Activated naive CD8-positive, alpha-beta T cell treated with anti-CD3 and anti-CD28 coated beads, Interleukin-2, amount 50 U/mL, for 24 hours (primary cell): ENCODE measurements at regions not wholly inside any gene's neighbourhood (a gene's known extent, or its start where the extent isn't known, plus 50 kb on each side); places are given as distances from the start of the nearest gene placed in this dataset.

ENCODE experiments used
- ATAC-seq: fragments of 150-1000 bp; cut with Tn5 transposase; one replicate; pipeline ENCODE4 v1.10.0; 2021
- DNase-seq: peaks from one replicate; pipeline ENCODE4 v3.0.0; 2021
- H3K27ac Mint-ChIP-seq: one replicate; pipeline ENCODE4 v1.8.0; 2021; ENCODE audit warnings: mild to moderate bottlenecking, mixed read lengths
- H3K27me3 Mint-ChIP-seq: one replicate; pipeline ENCODE4 v1.8.0; 2021; ENCODE audit warnings: mixed read lengths
- H3K36me3 Mint-ChIP-seq: one replicate; pipeline ENCODE4 v1.8.0; 2021; ENCODE audit warnings: low read depth, mixed read lengths
- H3K4me1 Mint-ChIP-seq: one replicate; pipeline ENCODE4 v1.8.0; 2021; ENCODE audit warnings: mixed read lengths
- H3K4me3 Mint-ChIP-seq: one replicate; pipeline ENCODE4 v1.8.0; 2021; ENCODE audit warnings: mild to moderate bottlenecking, moderate library complexity, mixed read lengths
- H3K9me3 Mint-ChIP-seq: one replicate; pipeline ENCODE4 v1.8.0; 2021; ENCODE audit warnings: mixed read lengths

DNA sequence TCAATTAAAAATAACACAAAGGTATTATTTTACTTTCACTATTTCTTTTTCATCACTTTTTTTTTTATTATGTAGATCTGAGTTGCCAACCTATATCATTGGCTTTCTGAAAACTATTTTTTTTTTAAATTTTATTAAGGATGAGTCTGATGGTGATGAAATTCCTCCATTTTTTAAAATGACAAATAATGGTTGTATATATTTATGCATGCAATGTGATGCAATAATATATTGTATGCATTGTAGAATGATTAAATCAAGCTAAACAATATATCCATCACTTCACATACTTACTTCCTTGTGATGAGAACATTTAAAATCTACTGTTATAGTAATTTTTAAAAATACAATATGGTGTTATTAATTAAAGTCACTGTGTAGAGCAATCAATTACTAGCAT lies 1081.6 kb downstream of the CNTNAP5 start:
- ATAC-seq: no peak

DNA sequence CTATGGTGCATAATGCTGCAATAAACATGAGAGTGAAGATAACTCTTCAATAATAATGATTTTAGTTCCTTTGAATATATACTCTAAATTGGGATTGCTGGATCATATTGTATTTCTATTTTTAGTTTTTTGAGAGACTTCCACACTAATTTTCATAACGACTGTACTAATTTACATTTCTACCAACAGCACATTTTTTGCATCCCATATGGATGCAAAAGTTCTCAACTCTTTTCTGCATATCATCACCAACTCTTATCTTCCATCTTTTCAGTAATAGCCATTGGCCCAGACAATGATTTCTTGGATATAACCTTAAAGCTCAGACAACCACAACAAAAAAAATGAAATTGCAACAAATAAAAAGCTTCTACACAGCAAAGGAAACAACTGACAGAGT lies 1082.4 kb downstream of the CNTNAP5 start:
- no peak overlapping the region for H3K4me3 Mint-ChIP-seq
- ATAC-seq: no peak
- no peaks in the 10 kb centered on the region for H3K4me1 Mint-ChIP-seq
- H3K27me3 Mint-ChIP-seq: no peaks in the 10 kb centered on the region
- no peaks in the 10 kb centered on the region for H3K36me3 Mint-ChIP-seq
- H3K27ac Mint-ChIP-seq: no peak overlapping the region
- DNase-seq: no peak
- peaks cover 6% of the 10 kb centered on the region for H3K9me3 Mint-ChIP-seq

More for the DNA sequence above, 1081.6 kb downstream of the CNTNAP5 start:
- DNase-seq: no peak
- Mint-ChIP-seq H3K36me3 (no peaks in the 10 kb centered on the region), H3K9me3 (peaks cover 6% of the 10 kb centered on the region), H3K4me3 (no peak overlapping the region), H3K27ac (no peak overlapping the region), H3K4me1 (no peaks in the 10 kb centered on the region), H3K27me3 (no peaks in the 10 kb centered on the region)

DNA sequence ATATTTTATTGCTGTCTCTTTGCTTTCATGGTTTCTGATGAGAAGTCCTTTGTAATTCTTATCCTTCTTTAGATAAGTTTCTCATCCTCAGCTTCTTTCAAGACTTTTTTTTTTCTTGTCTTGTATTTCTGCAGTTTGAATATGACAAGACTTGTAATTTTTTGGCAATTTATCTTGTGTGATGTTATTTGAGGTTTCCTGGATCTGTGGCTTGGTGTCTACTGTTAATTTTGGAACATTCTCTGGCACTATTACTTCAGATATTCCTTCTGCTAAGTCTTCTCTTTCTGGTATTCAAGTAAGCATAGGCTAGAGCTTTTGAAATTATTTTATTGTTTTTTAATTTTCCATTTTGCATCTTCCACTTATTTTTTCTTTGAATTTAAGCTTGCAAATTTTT lies 1083.2 kb downstream of the CNTNAP5 start:
- DNase-seq: no peak
- no peak for ATAC-seq
- no peaks in the 10 kb centered on the region for H3K4me1 Mint-ChIP-seq
- peaks cover 6% of the 10 kb centered on the region for H3K9me3 Mint-ChIP-seq
- no peaks in the 10 kb centered on the region for H3K27me3 Mint-ChIP-seq
- no peak overlapping the region for H3K27ac Mint-ChIP-seq
- H3K36me3 Mint-ChIP-seq: no peaks in the 10 kb centered on the region
- H3K4me3 Mint-ChIP-seq: no peak overlapping the region

DNA sequence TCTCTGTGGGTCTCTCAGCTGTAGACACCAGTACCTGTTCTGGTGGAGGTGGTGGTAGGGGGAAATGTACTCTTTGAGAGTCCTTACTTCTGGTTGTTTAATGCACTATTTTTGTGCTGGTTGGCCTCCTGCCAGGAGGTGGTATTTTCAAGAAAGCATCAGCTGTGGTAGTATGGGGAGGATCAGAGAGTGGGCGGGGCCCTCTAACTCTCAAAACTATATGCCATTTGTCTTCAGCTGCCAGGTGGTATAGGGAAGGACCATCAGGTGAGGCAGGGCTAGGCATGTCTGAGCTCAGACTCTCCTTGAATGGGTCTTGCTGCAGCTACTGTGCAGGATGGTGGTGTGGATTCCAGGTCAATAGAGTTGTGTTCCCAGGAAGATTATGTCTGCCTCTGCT lies 1100.8 kb downstream of the CNTNAP5 start:
- Mint-ChIP-seq H3K27ac (no peak overlapping the region), H3K27me3 (no peaks in the 10 kb centered on the region), H3K4me1 (no peaks in the 10 kb centered on the region), H3K4me3 (no peak overlapping the region), H3K36me3 (no peaks in the 10 kb centered on the region), H3K9me3 (peaks cover 4% of the 10 kb centered on the region)
- DNase-seq (no peak), ATAC-seq (no peak)

DNA sequence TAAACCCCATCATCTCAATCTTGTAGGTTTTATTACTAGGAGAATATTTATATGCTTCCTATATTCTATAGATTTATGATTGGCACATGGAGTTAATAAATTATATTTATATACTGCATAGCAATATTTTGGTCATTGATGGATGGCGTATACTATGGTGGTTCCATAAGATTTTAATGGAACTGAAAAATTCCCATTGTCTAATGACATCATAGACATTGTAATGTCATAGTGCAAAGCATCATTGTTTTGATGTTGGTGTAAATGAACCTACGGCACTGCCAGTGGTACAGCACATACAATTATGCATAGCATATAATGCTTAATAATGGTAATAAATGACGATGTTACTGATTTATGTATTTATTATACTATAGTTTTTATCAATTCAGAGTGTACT lies 1135.9 kb downstream of the CNTNAP5 start:
- no peak overlapping the region for H3K4me3 Mint-ChIP-seq
- peaks cover 11% of the 10 kb centered on the region for H3K9me3 Mint-ChIP-seq
- no peaks in the 10 kb centered on the region for H3K36me3 Mint-ChIP-seq

DNA sequence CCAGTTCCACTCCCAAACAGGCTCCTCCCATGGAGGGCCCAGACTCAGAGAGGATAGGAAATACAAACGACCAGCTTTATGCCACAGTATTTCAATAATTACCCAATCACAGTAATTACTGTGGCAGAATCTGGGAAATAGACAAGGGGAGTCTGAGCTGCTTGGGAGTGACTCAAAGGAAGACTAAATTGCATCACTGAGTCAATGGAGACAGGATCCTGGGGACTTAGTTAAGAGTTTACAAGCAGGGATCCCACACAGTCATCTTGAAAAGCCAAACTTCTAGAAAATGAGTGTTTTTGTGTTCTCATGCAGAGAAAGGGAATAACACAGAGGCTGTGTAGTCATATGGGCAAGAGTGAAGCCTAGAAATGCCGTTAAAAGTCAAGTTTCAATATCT lies 1142.1 kb downstream of the CNTNAP5 start:
- Mint-ChIP-seq H3K36me3 (no peaks in the 10 kb centered on the region), H3K27ac (no peak overlapping the region), H3K27me3 (no peaks in the 10 kb centered on the region), H3K4me1 (no peaks in the 10 kb centered on the region), H3K9me3 (no peaks in the 10 kb centered on the region), H3K4me3 (no peak overlapping the region)
- DNase-seq (no peak), ATAC-seq (no peak)

More for the DNA sequence above, 1135.9 kb downstream of the CNTNAP5 start:
- H3K27ac Mint-ChIP-seq: no peak overlapping the region
- ATAC-seq (no peak), DNase-seq (no peak)
- H3K4me1 Mint-ChIP-seq: no peaks in the 10 kb centered on the region
- no peaks in the 10 kb centered on the region for H3K27me3 Mint-ChIP-seq

DNA sequence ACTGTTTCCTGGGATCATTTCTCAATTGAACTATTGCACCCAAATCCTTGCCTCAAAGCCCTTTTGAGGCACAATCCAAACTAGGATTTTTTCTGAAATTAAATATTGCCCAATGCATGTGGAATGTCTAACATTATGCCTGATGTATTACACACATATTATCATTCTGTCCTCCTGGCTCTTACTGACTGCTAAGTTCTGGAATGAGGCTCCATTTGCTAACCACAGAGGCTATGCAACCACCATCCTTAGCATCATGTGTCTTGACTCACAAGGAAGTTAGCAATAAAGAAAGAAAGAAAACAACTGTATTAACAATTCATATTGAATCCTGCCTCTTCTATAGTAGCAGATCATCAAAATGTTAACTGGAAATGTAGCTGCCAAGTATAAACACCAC lies 1142.7 kb downstream of the CNTNAP5 start:
- Mint-ChIP-seq H3K36me3 (no peaks in the 10 kb centered on the region), H3K27ac (no peak overlapping the region), H3K4me1 (no peaks in the 10 kb centered on the region), H3K9me3 (no peaks in the 10 kb centered on the region), H3K27me3 (no peaks in the 10 kb centered on the region), H3K4me3 (no peak overlapping the region)
- no peak for DNase-seq
- no peak for ATAC-seq

DNA sequence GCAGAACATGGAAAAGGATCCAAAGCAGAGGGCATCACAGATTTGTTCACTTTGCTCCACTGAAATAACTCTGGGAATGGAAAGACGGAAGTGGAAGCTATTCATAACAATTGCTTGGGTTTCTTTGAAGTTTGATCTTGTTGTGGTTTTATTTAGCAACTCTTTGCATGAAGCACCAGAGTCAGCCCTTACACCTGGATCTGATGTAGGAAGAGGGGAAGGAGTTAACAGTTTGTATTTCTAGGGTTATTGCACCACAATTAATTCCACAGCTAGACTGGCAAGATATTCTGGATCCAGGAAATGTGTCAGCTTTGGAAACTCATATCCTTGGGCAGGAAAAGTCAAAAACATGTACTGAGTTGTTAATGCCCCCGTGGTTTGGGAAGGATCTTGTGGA lies 1143.4 kb downstream of the CNTNAP5 start:
- no peak overlapping the region for H3K4me3 Mint-ChIP-seq
- peaks cover 4% of the 10 kb centered on the region for H3K9me3 Mint-ChIP-seq
- DNase-seq (no peak), ATAC-seq (no peak)
- H3K4me1 Mint-ChIP-seq: no peaks in the 10 kb centered on the region
- no peaks in the 10 kb centered on the region for H3K36me3 Mint-ChIP-seq
- no peaks in the 10 kb centered on the region for H3K27me3 Mint-ChIP-seq
- H3K27ac Mint-ChIP-seq: no peak overlapping the region

DNA sequence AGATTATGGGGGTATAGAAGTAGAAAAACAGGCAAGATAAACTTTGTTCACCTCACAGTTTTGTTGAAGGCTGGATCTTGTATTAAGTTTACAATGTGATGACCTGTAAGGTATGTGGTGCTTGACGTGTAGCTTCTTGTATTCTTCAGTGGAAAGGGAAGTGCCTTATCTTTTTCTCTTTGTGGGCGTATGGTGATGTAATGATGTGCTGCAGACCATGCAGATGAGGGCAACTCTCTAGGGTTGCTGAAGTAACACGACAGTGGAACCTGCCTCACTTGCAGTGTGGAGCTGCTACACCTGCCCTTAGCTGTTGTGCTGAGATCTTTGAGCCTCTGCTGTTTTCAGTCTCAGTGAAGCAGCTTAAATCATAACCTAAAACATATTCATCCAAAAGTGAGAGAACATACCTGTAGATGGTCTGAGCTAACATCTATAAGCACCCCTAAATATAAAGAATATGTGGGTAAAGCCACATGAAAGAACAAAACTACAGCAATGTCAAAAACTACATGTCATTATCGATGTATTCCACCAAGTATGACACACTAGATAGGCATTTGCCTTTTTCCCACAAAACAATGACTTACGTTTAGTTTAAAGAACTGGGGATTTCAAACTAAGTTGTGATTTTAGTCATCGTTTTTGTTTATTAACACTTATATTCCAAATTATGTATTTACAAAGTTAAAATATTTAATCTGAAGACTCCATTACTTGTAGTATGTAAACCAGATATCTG lies 1144.1 kb downstream of the CNTNAP5 start:
- Mint-ChIP-seq H3K27ac (no peak overlapping the region), H3K9me3 (peaks cover 7% of the 10 kb centered on the region), H3K27me3 (no peaks in the 10 kb centered on the region), H3K4me1 (no peaks in the 10 kb centered on the region), H3K36me3 (no peaks in the 10 kb centered on the region), H3K4me3 (no peak overlapping the region)
- ATAC-seq: no peak
- DNase-seq: no peak

DNA sequence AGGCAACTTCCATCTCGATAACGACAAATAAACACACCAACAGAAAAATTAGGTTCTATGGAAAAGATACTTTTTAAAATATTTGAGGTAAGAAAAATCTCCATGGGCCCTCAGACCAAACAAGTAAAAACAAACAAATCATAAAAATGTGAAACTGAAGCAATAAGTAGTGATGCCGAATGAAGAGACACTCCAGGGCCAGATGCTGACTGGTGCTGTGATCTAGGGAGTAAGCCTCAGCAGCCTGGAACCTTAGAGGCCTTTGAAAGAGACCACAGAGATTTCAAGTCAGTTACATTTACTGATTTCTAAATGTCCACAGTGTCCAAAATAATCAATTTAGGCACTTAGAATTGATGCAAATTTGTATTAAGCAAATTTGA lies 1144.7 kb downstream of the CNTNAP5 start:
- Mint-ChIP-seq H3K9me3 (peaks cover 7% of the 10 kb centered on the region), H3K36me3 (no peaks in the 10 kb centered on the region), H3K4me1 (no peaks in the 10 kb centered on the region), H3K27ac (no peak overlapping the region), H3K4me3 (no peak overlapping the region), H3K27me3 (no peaks in the 10 kb centered on the region)
- no peak for ATAC-seq
- DNase-seq: no peak

DNA sequence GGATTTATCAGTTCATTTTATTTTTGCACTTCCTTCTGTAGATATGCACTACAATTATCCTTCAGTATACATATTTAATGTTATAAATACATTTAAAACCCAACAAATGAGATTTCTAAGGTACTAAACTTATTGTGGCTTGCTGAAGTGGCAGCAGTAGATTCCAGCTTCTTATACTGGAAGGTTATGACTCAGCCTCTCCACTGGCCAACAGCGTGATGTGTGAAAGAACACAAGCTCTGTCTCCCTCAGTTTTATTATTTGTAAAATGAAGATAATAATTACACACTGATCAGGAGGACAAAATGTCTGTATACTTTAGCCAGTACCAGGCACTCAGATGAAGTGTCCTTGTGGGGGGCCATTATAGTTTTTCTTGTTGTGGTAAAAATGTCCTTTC lies 1147.1 kb downstream of the CNTNAP5 start:
- Mint-ChIP-seq H3K27me3 (no peaks in the 10 kb centered on the region), H3K4me1 (no peaks in the 10 kb centered on the region), H3K27ac (no peak overlapping the region), H3K9me3 (peaks cover 7% of the 10 kb centered on the region), H3K36me3 (no peaks in the 10 kb centered on the region), H3K4me3 (no peak overlapping the region)
- ATAC-seq: no peak
- DNase-seq: no peak

DNA sequence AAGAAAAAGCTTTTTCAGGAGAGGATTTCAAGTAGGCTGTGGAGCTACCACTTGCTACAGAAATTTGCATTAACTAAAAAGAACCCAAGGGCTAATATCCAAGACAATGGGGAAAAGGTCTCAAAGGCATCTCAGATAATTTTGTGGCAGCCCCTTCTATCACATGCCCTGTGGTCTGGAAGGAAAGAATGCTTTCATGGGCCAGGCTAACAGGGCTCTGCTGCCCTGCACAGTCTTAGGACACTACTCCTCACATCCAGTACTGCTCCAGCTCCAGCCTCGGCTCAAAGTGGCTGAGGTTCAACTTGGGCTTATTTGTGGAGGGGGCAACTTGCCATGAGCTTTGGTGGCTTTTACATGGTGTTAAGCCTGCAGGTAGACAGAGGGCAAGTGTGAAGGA lies 1150.3 kb downstream of the CNTNAP5 start:
- H3K9me3 Mint-ChIP-seq: peaks cover 14% of the 10 kb centered on the region
- no peaks in the 10 kb centered on the region for H3K27me3 Mint-ChIP-seq
- no peak overlapping the region for H3K4me3 Mint-ChIP-seq
- no peaks in the 10 kb centered on the region for H3K4me1 Mint-ChIP-seq
- ATAC-seq (no peak), DNase-seq (no peak)
- H3K27ac Mint-ChIP-seq: no peak overlapping the region
- no peaks in the 10 kb centered on the region for H3K36me3 Mint-ChIP-seq

DNA sequence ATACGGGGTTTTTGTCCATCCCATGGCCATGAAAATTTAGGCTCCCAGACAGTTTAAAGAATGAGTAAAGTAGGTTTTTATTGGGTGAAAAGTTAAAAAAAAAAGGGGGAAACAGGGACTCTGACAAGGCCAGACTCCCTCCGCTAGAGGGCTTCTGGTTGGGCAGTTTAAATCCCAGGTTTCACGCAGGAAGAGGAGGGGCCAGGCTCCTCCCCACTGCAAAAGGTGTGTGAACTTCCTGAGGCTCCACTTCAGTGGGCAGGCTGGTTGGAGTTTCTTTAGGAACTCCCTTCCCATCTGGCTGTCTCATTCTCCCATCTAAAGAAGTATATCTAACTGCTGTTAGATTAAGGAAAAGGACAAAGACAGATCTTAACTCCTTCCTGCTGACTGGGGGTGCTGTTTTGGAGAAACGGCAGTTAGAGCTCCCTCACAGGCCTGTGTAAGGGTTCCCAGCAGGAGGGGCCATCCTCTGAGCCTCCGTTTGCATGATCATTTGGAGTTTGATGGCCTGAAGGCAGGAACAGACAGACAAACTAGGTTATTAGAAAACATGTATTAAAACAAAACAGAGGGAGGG lies 1160.7 kb downstream of the CNTNAP5 start:
- no peak overlapping the region for H3K27ac Mint-ChIP-seq
- DNase-seq: no peak
- ATAC-seq: no peak
- no peak overlapping the region for H3K4me3 Mint-ChIP-seq
- H3K9me3 Mint-ChIP-seq: peaks cover 4% of the 10 kb centered on the region
- H3K4me1 Mint-ChIP-seq: no peaks in the 10 kb centered on the region
- no peaks in the 10 kb centered on the region for H3K36me3 Mint-ChIP-seq
- no peaks in the 10 kb centered on the region for H3K27me3 Mint-ChIP-seq

DNA sequence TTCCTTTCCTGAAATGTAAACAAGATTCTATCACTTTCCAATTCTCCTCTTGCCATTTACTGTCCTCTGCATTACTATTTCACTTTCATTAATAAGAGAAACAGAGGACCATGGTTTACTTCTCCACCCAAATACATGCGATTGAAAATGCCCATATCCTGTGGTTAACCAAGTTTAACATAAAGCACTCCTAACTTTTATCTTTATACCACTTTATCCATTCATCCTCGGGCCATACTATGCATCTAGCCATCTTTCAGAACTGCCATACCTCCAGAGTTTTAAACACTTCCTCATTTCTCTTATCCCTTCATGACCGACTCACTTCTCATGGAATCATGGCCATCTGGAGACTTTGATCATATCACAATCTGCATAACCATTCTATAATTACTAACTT lies 1182.3 kb downstream of the CNTNAP5 start:
- H3K4me1 Mint-ChIP-seq: no peaks in the 10 kb centered on the region
- no peaks in the 10 kb centered on the region for H3K27me3 Mint-ChIP-seq
- peaks cover 11% of the 10 kb centered on the region for H3K9me3 Mint-ChIP-seq
- no peak overlapping the region for H3K4me3 Mint-ChIP-seq
- no peak for ATAC-seq
- no peak overlapping the region for H3K27ac Mint-ChIP-seq
- DNase-seq: no peak
- no peaks in the 10 kb centered on the region for H3K36me3 Mint-ChIP-seq

DNA sequence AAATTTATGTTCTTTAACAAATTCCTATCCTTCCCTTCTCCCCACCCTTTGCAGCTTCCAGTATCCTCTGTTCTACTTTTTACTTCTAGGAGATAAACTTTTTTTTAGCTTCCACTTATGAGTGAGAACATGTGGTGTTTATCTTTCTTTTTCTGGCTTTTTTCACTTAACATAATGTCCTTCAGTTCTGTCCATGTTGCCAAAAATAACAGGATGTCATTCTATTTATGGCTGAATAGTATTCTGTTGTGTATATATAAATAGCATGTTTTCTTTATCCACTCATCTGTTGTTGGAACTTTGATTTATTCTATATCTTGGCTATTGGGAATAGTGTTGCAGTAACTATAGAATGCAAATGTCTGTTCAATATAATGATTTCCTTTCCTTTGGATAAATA lies 1191.2 kb downstream of the CNTNAP5 start:
- Mint-ChIP-seq H3K4me3 (no peak overlapping the region), H3K27ac (no peak overlapping the region), H3K27me3 (no peaks in the 10 kb centered on the region), H3K36me3 (no peaks in the 10 kb centered on the region), H3K4me1 (no peaks in the 10 kb centered on the region), H3K9me3 (peaks cover 31% of the 10 kb centered on the region)
- DNase-seq (no peak), ATAC-seq (no peak)

DNA sequence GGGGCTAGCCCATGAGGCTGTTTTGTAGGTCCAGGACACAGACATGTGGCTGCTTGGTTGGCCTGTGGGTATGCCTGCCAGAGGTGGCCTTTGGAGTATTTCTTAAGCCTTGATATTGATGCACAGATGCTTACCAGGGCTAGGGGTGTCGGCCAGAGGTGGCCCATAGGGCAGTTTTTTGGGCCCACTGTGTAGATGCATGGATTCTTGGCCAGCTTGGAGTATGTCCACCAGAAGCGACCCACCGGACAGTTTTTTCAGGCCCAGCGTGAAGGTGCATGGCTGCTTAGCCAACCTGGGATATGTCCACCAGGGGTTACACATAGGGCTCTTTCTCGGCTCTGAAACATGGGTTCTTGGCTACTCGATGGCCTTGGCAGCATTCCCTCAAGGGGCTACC lies 1199.1 kb downstream of the CNTNAP5 start:
- Mint-ChIP-seq H3K27ac (no peak overlapping the region), H3K9me3 (peaks cover 23% of the 10 kb centered on the region), H3K4me1 (no peaks in the 10 kb centered on the region)

More for the DNA sequence above, 1199.1 kb downstream of the CNTNAP5 start:
- DNase-seq: no peak
- Mint-ChIP-seq H3K4me3 (no peak overlapping the region), H3K36me3 (no peaks in the 10 kb centered on the region), H3K27me3 (no peaks in the 10 kb centered on the region)
- ATAC-seq: no peak
